HCT116 (cell line): ENCODE measurements at regions not wholly inside any gene's neighbourhood (a gene's known extent, or its start where the extent isn't known, plus 50 kb on each side); places are given as distances from the start of the nearest gene placed in this dataset.

Experiments used
- EZH2 ChIP-seq: fragments of 200-600 bp; sonication (generic); IDR thresholded peaks from 2 replicates; pipeline ENCODE4 v1.6.1; 2017; ENCODE audit warnings: antibody characterized with exemption, mixed run types
- EZH2phosphoT487 ChIP-seq: fragments of 200-600 bp; IDR thresholded peaks from 2 replicates; pipeline ENCODE4 v1.6.1; 2018; ENCODE audit warnings: antibody characterized with exemption, borderline replicate concordance

DNA sequence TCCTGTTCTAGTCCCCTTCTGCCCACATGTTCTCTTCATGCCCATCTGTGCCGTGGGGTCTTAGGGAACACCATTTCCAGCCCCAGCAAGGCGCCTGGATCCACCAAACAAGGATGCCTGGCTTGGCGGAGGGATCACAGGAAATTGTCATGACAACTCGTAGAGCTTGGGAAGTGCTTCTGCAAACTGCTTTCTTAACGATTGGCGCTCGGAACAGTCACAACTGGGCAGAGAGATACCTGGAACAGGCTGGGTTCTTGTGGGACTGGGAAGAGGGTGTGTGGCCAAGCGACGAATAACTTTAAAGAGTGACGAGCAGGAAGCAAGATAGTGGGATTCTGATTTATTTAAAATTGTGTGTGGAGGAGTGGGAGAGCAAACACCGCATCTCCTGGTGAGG is 329.8 kb downstream of the RPS6KC1 start:
- no peak for TF ChIP-seq EZH2phosphoT487
- no peak for TF ChIP-seq EZH2
